OCI-LY7 (cell line): ENCODE measurements at regions not wholly inside any gene's neighbourhood (a gene's known extent, or its start where the extent isn't known, plus 50 kb on each side); places are given as distances from the start of the nearest gene placed in this dataset.
A peak's percentile ranks its signal among the peaks of the same experiment; 100 is the strongest.

ENCODE experiments used
- BruUV-seq: library from RNA; stranded (reverse); fragments of 400-500 nt; replicated peaks from 2 replicates; lab custom pipeline; 2021; lab: Mats Ljungman, UMichigan
- CTCF ChIA-PET: fragments of 300-600 bp; sonication (Branson Sonifier 250); formaldehyde crosslinking; loops from one replicate; lab custom pipeline; 2022; ENCODE audit warnings: antibody characterized with exemption; ENCODE audit not compliant: unreplicated experiment; lab: Charles Lee
- POLR2A ChIA-PET: fragments of 300-600 bp; sonication (Branson Sonifier 250); formaldehyde crosslinking; loops from one replicate; lab custom pipeline; 2022; ENCODE audit warnings: antibody characterized with exemption; lab: Charles Lee
- DNase-seq: peaks from one replicate; pipeline ENCODE4 v3.0.0-alpha.2; 2015; ENCODE audit warnings: low spot score
- H2AFZ ChIP-seq: fragments of 200-600 bp; sonication (generic), shearing (Covaris generic); 2 replicates; pipeline ENCODE4 v1.6.1; 2014; ENCODE audit warnings: mild to moderate bottlenecking, antibody characterized with exemption, low read length, moderate library complexity
- H3K27ac ChIP-seq: fragments of 200-600 bp; sonication (generic); 2 replicates; pipeline ENCODE4 v1.5.1; 2014; ENCODE audit warnings: mixed run types, low read depth, mild to moderate bottlenecking, moderate library complexity, low read length, inconsistent platforms; ENCODE audit not compliant: poor library complexity, severe bottlenecking
- H3K36me3 ChIP-seq: fragments of 200-600 bp; sonication (generic); 2 replicates; pipeline ENCODE4 v1.6.1; 2014; ENCODE audit warnings: mild to moderate bottlenecking, antibody characterized with exemption, low read length, moderate library complexity, mixed read lengths; ENCODE audit not compliant: insufficient read depth
- H3K4me1 ChIP-seq: fragments of 200-600 bp; sonication (generic); 2 replicates; pipeline ENCODE4 v1.5.1; 2014; ENCODE audit warnings: mild to moderate bottlenecking, low read length; ENCODE audit not compliant: insufficient read depth, poor library complexity, severe bottlenecking
- H3K4me2 ChIP-seq: fragments of 200-600 bp; sonication (generic); 2 replicates; pipeline ENCODE4 v1.6.1; 2014; ENCODE audit warnings: mild to moderate bottlenecking, low read length
- H3K4me3 ChIP-seq: fragments of 200-600 bp; sonication (generic); 2 replicates; pipeline ENCODE4 v1.5.1; 2014; ENCODE audit warnings: mild to moderate bottlenecking, low read depth, low read length; ENCODE audit not compliant: poor library complexity, severe bottlenecking
- H3K79me2 ChIP-seq: fragments of 200-600 bp; sonication (generic); 2 replicates; pipeline ENCODE4 v1.6.1; 2016; ENCODE audit warnings: low read depth, mild to moderate bottlenecking, low read length, moderate library complexity, mixed read lengths; ENCODE audit not compliant: insufficient read depth
- H3K9me2 ChIP-seq: fragments of 200-600 bp; sonication (generic); 2 replicates; pipeline ENCODE4 v1.6.1; 2016; ENCODE audit warnings: mild to moderate bottlenecking, low read length, mixed read lengths; ENCODE audit not compliant: insufficient read depth
- H3K9me3 ChIP-seq: fragments of 200-600 bp; sonication (generic); 2 replicates; pipeline ENCODE4 v1.6.1; 2014; ENCODE audit warnings: mild to moderate bottlenecking, mixed run types, low read length, mixed read lengths
- H4K20me1 ChIP-seq: fragments of 200-600 bp; sonication (generic); 2 replicates; pipeline ENCODE4 v1.6.1; 2014; ENCODE audit warnings: mild to moderate bottlenecking, antibody characterized with exemption, low read length, moderate library complexity, mixed read lengths; ENCODE audit not compliant: insufficient read depth
- EZH2phosphoT487 ChIP-seq: fragments of 200-600 bp; sonication (generic); IDR thresholded peaks from 2 replicates; pipeline ENCODE4 v1.6.1; 2018; ENCODE audit warnings: low read depth, borderline replicate concordance, mild to moderate bottlenecking, mixed run types, antibody characterized with exemption, low read length, moderate library complexity, mixed read lengths
- intact Hi-C: fragments of 100-400 bp; cut with micrococcal nuclease; formaldehyde crosslinking; loops from one replicate; pipeline ENCODE4 v1.10.0; 2022; ENCODE audit not compliant: unreplicated experiment
- TF ChIP-seq, protein P1 (sequence below): fragments of 200-600 bp; sonication (generic); conservative IDR thresholded peaks from 2 replicates; pipeline ENCODE4 v1.5.1; 2014; ENCODE audit warnings: mild to moderate bottlenecking, antibody characterized with exemption, low read length, moderate library complexity, mixed read lengths

DNA sequence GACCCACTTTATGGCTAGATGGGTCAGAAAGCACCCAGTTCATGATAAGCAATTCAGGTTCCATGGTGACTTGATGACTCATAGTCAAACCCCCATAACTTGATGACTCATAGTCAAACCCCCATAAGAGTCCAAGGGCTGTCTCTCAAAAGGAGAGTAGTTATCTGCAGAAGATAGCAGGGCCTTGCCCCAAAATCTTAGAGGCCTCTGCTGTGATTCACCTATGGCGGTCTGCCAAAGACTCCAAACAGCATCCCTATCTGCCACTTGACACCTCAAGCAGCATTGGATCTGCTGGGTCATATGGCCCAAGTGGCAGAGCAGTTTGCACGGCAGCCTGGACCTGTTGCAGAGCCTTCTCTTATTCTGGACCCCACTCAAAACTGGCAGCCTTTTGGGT is 395.2 kb upstream of the KIF2A start:
- Histone ChIP-seq H3K4me1 (no peaks in the 10 kb centered on the region), H3K4me2 (no peak overlapping the region), H3K36me3 (no peaks in the 10 kb centered on the region), H3K79me2 (no peaks in the 10 kb centered on the region), H3K9me2 (no peaks in the 10 kb centered on the region), H3K27ac (no peak overlapping the region), H3K4me3 (no peak overlapping the region), H3K9me3 (no peaks in the 10 kb centered on the region), H4K20me1 (no peaks in the 10 kb centered on the region), H2AFZ (no peak overlapping the region)
- ChIA-PET CTCF (no interaction called here), POLR2A (no interaction called here)
- TF ChIP-seq, protein P1, sequence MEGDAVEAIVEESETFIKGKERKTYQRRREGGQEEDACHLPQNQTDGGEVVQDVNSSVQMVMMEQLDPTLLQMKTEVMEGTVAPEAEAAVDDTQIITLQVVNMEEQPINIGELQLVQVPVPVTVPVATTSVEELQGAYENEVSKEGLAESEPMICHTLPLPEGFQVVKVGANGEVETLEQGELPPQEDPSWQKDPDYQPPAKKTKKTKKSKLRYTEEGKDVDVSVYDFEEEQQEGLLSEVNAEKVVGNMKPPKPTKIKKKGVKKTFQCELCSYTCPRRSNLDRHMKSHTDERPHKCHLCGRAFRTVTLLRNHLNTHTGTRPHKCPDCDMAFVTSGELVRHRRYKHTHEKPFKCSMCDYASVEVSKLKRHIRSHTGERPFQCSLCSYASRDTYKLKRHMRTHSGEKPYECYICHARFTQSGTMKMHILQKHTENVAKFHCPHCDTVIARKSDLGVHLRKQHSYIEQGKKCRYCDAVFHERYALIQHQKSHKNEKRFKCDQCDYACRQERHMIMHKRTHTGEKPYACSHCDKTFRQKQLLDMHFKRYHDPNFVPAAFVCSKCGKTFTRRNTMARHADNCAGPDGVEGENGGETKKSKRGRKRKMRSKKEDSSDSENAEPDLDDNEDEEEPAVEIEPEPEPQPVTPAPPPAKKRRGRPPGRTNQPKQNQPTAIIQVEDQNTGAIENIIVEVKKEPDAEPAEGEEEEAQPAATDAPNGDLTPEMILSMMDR: no peak
- TF ChIP-seq EZH2phosphoT487: no peak
- no peak for DNase-seq
- intact Hi-C loops: no loop called here
- BruUV-seq: no TSS peak

DNA sequence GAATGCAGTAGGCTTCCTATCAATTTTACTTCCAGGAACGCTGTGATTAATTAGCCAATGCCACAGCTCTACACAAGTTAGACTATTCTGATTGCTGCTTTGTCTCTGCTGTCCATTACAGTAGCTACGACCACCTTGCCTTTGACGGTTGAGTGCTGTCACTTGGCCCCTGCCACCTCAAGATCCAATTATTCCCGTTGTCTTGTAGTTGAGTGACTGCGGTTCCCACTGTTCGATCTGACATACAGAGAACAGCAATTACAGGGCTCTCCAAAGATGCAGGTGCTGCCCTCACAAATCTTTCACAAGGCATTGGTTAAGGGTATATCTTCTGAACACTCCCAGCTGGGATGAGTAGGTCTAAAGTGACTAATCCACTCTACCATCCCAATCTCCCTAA is 393.4 kb upstream of the KIF2A start:
- Histone ChIP-seq H4K20me1 (no peaks in the 10 kb centered on the region), H3K4me1 (no peaks in the 10 kb centered on the region), H3K27ac (no peak overlapping the region), H3K36me3 (no peaks in the 10 kb centered on the region), H2AFZ (no peak overlapping the region), H3K79me2 (no peaks in the 10 kb centered on the region), H3K9me2 (no peaks in the 10 kb centered on the region), H3K4me2 (no peak overlapping the region), H3K9me3 (no peaks in the 10 kb centered on the region), H3K4me3 (no peak overlapping the region)
- BruUV-seq: no TSS peak
- POLR2A ChIA-PET: no interaction called here
- TF ChIP-seq EZH2phosphoT487: no peak
- TF ChIP-seq, protein P1: no peak
- CTCF ChIA-PET: no interaction called here
- intact Hi-C loops: no loop called here
- no peak for DNase-seq

- Histone ChIP-seq H4K20me1 (no peaks in the 10 kb centered on the region), H3K9me3 (no peaks in the 10 kb centered on the region), H3K9me2 (no peaks in the 10 kb centered on the region), H3K4me1 (no peaks in the 10 kb centered on the region), H3K27ac (no peak overlapping the region), H2AFZ (no peak overlapping the region), H3K79me2 (no peaks in the 10 kb centered on the region), H3K4me2 (no peak overlapping the region), H3K36me3 (no peaks in the 10 kb centered on the region), H3K4me3 (no peak overlapping the region)
- no TSS peak for BruUV-seq
- DNase-seq: no peak
- POLR2A ChIA-PET: no interaction called here
- intact Hi-C loops: no loop called here
- TF ChIP-seq, protein P1: 0 out of 2 replicates have a peak, but pooled peaks have one; percentile 28
- no peak for TF ChIP-seq EZH2phosphoT487
- CTCF ChIA-PET: no interaction called here
These were observed 390.4 kb upstream of the KIF2A start for GRCh38 chr5:61915646-61916045.
